Activated T-cell treated with anti-CD3 and anti-CD28 coated beads, Interleukin-2, amount 50 U/mL, for 4 hours (primary cell): ENCODE measurements at regions not wholly inside any gene's neighbourhood (a gene's known extent, or its start where the extent isn't known, plus 50 kb on each side); places are given as distances from the start of the nearest gene placed in this dataset.
"Not testable (repeated sequence)": the region's sequence is repeated elsewhere in the genome, so short reads cannot be mapped to it uniquely, and the experiment has no call there.

Experiments
- ATAC-seq, 2 donors: fragments of 200-7000 bp; cut with Tn5 transposase; one replicate each; pipeline ENCODE4 v1.10.0; 2021
- DNase-seq: peaks from one replicate; pipeline ENCODE4 v3.0.0-alpha.2; 2020
- H3K27me3 Mint-ChIP-seq: one replicate; pipeline ENCODE4 v1.8.0; 2021; ENCODE audit warnings: low read depth, mixed read lengths
- H3K36me3 Mint-ChIP-seq: one replicate; pipeline ENCODE4 v1.8.0; 2022; ENCODE audit warnings: mixed read lengths; ENCODE audit not compliant: insufficient read depth
- H3K4me1 Mint-ChIP-seq: one replicate; pipeline ENCODE4 v1.8.0; 2021; ENCODE audit warnings: low read depth, mixed read lengths
- H3K4me3 Mint-ChIP-seq: one replicate; pipeline ENCODE4 v1.8.0; 2021; ENCODE audit warnings: mild to moderate bottlenecking, moderate library complexity, mixed read lengths
- H3K9me3 Mint-ChIP-seq: one replicate; pipeline ENCODE4 v1.8.0; 2021; ENCODE audit warnings: mixed read lengths

DNA sequence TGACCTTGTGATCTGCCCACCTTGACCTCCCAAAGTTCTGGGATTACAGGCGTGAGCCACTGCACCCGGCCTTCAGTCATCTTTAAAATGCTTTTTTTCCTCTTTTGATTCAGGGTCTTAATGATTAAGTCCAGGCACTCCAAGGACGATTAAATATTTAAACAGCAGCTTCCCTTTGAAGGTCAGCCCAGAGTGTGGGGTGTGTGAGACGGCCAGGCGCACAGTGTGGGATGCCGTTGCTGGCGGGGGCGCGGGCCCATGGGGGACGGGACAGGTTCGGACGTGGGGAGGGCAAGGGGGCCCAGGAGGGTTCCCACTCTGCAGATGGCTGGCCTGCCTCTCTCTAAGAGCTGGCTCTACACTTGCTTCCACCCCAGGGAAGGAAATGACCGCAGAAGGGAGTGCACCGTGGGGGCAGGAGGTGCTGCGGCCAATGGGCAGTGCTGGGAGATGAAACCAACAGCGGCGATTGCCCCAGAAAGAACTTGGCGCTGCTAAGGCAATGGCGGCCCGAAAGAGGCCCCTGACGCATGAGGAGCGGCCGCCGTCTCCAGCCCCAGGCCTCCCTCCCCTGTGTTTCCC, 4445.7 kb upstream of the TPTE start:
- not testable (repeated sequence) for H3K27me3 Mint-ChIP-seq, ATAC-seq

DNA sequence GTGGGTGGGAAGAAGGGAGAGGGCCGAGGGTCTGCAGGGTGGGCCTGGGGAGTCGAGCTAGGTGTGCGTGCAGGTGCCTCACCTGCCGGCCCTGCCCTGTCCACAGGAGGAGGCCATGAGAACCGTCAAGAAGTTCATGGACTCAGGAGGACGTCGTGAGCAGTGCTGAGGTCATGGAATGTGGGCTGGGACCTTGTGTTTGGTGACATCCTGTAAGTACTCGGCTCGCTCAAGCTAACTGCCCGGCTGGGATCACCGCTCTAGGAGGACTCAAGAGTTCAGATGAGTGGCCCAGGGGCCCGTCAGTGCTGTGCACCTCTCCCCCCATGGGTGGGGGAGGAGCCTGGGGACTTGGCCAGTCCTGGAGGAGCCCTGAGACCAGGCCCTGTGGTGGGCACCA, 4444.0 kb upstream of the TPTE start:
- H3K9me3 Mint-ChIP-seq, H3K4me3 Mint-ChIP-seq, H3K4me1 Mint-ChIP-seq, DNase-seq, H3K36me3 Mint-ChIP-seq, H3K27me3 Mint-ChIP-seq, ATAC-seq: not testable (repeated sequence)

More for the DNA sequence above, 4445.7 kb upstream of the TPTE start:
- H3K4me3 Mint-ChIP-seq, H3K36me3 Mint-ChIP-seq, DNase-seq, H3K9me3 Mint-ChIP-seq, H3K4me1 Mint-ChIP-seq: not testable (repeated sequence)

DNA sequence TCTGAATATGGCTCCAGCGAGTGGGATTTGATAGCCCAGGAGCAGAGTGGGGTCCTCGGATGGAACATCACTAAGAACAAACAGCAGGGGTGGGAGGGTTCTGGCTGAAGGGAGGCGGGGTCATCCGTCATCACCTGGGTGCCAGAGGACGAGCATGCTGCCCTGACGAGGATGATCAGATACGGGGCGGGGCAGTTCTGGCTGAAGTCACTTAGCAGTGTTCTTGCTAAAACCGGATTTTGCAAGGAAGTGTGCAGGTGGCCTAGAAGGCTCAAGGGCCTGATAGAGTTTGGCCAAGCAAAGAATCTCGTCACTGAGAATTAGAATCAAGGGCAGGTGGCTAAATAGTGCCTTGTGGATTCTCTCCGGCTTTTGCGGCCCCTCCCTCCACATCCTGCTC, 4442.5 kb upstream of the TPTE start:
- H3K4me1 Mint-ChIP-seq, H3K27me3 Mint-ChIP-seq, H3K36me3 Mint-ChIP-seq, DNase-seq, H3K4me3 Mint-ChIP-seq, H3K9me3 Mint-ChIP-seq, ATAC-seq: not testable (repeated sequence)

DNA sequence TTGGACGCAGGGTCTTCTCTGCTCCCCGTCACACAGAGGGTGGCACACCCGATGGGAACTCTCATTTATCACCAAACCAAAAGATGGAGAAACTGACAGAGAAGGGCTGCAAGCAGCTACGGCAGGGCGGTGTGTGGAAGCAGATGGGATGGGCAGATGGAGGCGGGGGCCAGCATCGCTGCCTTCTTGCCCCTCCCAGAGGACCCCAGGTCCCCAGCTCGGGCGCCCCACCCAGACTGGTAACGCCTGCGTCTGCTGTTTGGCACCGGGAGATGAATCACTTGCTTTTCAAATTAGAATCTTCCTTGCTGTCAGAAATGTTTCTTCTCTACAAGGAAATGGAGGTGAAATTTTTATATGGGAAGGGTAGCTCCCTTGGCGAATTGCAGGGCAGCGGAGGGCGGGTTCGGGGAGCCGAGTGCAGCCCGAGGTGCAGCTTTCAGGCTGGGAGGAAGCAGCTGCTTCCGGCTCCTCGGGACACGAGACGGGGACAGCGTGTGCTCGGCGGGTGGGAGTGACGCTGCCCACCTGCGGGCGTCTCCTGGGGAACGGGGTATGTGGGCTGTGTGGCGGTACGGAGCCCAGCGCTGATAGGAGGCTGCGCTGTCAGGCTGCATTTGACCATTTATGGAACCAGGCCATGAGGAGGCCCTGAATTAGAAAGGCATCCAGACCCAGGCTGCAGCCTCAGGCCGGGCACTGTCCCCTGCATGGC, 4440.3 kb upstream of the TPTE start:
- not testable (repeated sequence) for H3K36me3 Mint-ChIP-seq, H3K9me3 Mint-ChIP-seq, H3K27me3 Mint-ChIP-seq, H3K4me3 Mint-ChIP-seq, H3K4me1 Mint-ChIP-seq, DNase-seq
- peak; percentile 60 to 73 for ATAC-seq

DNA sequence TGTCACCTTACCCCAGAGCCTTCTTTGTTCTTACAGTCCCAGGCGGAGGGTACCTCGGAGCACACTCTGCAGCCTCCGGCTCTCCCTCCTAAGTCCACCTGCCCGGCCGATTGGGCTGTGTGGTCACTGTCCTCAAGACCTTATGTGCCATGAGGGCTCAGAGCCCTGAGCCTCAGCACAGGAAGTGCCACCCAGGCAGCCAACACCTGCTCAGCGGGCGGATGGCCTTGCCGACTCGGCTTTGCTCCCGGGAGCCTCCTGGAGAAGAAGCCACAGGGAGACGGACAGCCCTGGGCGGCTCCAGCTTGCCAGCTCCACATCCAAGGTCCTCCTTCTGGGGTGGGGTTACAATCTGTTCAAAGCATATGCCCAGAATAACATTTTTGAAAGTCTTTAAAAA, 4439.2 kb upstream of the TPTE start:
- not testable (repeated sequence) for H3K9me3 Mint-ChIP-seq, H3K4me3 Mint-ChIP-seq, DNase-seq, ATAC-seq, H3K27me3 Mint-ChIP-seq, H3K36me3 Mint-ChIP-seq, H3K4me1 Mint-ChIP-seq

DNA sequence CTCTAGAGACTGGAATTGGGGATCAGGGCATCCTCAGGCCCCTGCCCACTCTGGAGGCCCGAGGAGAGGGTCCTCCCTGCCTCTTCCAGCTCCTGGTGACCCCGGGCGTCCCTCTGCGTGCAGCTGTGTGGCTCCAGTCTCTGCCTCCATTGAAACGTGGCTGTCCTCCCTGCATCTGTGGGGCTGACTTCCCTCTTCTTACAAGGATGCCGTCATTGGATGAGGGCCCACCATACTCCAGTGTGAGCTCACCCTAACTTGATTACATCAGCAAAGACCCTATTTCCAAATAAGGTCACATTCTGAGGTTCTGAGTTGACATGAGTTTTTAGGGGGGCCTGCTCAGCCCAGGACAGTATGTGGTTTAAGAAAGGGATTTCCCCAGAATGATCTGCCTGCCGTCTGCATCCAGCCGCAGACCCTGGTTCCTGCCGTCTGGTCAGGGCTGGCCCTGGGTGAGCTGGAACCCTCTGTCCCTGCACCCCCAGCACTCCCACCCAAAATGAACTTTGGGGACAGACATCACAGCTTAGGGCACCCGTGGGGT, 4437.7 kb upstream of the TPTE start:
- not testable (repeated sequence) for H3K36me3 Mint-ChIP-seq, H3K27me3 Mint-ChIP-seq, ATAC-seq, DNase-seq, H3K4me1 Mint-ChIP-seq, H3K4me3 Mint-ChIP-seq, H3K9me3 Mint-ChIP-seq

DNA sequence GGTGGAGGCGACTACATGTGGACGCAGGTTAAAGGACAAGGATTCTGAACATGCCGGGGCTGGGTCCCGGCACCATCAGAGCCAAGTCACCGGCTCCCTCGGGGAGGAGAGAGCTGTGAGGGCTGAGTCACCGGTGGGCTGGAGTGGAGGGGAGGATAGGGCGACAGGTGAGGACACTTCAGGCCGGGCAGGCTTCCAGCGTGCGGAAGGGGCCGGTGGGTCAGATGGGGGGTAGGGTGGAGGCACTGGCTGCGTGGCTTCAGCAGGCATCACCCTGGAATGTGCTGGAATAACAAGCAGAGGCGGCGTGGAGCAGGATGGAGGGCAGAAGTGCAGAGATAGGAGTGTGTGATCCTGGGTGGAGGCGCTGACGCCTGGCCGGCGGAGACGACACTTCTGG, 4435.3 kb upstream of the TPTE start:
- not testable (repeated sequence) for ATAC-seq, DNase-seq, H3K4me1 Mint-ChIP-seq, H3K4me3 Mint-ChIP-seq, H3K36me3 Mint-ChIP-seq, H3K9me3 Mint-ChIP-seq, H3K27me3 Mint-ChIP-seq

DNA sequence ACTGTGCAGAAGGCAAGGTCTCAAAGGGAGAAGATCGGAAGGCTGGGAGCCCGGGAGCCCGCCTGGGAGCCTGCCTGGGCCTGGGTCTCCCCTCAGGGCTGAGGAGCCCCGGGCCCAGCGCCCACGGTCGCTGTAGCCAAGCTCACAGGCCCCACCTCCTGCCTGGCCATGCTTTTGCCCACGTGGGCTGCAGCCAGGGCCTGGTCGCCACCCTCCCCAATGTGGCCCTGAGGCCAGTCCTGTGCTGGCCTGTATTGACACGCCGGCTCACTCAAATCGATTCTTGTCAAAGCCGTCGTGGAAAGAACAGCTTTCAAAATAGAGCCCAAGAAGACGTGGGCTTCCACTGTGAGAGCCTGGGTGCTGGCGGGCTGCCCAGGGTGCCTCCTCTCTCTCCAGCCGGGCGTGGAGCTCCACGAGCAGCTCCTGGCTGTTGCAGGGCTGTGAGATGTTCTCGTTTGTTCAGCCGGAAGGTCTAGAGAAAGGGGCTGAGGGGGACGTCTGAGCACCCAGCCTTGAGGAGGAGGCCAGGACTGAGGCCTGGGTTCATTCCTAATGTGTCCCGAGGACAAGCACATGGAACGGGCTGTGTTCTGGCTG, 4433.7 kb upstream of the TPTE start:
- H3K9me3 Mint-ChIP-seq, DNase-seq, H3K27me3 Mint-ChIP-seq, H3K4me1 Mint-ChIP-seq, H3K36me3 Mint-ChIP-seq, ATAC-seq, H3K4me3 Mint-ChIP-seq: not testable (repeated sequence)

DNA sequence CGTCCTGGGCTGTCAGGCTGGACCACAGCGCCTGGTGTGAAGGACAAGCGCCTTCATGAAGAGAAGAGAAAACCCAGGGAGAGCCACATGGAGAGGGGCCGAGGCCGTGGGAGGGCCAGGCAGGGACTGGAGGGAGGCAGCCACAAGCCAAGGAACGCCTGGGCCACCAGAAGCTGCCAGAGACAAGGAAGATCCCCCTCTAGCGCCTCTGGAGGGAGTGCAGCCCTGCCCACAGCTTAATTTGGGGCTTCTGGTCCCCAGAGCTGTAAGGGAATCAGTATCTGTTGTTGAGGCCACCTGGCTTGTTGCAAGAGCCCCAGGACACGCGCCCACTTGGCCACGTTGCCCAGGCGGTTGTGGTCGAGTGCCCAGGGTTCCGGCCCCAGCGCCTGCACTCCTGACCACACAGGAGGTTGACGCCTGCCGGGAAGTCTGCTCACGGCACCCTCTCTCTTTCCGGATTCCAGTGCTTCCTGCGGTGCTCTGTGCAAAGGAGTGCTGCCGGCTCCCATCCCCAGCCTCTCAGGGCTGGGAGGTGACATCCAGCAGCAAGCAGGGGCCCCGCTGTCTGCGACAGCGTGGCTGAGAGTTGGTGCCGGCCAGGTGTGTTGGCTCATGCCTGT, 4431.0 kb upstream of the TPTE start:
- H3K4me3 Mint-ChIP-seq, H3K9me3 Mint-ChIP-seq, ATAC-seq, H3K36me3 Mint-ChIP-seq, H3K27me3 Mint-ChIP-seq, DNase-seq, H3K4me1 Mint-ChIP-seq: not testable (repeated sequence)

DNA sequence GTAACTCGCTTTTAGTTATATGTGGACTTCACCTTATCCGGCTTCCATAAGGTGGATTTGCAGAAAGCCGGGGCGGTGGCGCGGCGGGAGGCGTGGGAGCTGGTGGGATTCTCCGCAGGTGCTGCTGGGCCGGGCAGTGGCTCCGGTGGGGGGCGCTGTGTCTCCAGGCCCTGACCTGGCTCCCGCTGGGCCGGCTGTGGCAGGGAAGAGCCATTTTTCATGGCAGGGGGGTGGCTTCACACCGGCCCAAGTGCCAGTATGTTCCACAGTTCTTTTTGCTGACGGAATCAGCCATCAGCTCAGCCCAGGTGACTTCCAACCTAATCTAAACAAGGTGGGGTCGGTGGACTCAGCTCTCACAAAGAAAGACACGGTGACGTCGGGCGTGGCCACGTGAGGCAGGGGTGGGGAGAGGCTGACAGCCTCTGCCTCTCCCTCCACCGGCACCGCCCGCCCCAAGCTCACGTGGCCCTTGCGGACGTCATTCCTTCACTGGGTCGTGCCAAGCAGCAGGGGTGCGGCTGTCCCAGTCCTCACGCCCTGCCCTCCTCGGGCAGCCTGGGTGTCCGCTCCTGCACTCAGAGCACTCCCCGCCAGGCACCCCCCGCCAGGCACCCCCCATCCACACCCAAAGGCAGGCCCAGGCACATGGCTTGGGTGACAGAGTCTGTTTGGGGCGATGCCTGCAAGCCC, 4429.9 kb upstream of the TPTE start:
- not testable (repeated sequence) for ATAC-seq, DNase-seq, H3K9me3 Mint-ChIP-seq, H3K4me3 Mint-ChIP-seq, H3K4me1 Mint-ChIP-seq, H3K36me3 Mint-ChIP-seq, H3K27me3 Mint-ChIP-seq

DNA sequence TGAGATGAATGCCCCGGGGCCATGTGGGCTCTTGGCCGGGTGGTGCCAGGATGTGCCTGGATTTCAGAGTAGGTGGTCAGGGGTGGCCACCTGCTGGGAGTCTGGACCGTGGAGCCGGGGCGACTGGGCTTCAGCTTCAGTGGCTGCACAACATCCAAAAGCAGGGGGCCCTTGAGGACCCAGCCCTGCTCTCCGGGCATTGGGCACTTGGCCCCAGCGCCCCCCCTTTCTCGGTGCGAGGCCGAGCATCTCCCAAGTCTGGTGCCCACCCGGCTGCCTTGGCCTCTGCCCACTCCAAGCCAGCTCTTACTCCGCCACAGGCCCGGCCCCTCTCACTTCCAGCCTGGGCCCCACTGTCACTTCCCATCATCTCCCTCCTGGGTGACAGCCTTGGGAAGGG, 4429.0 kb upstream of the TPTE start:
- not testable (repeated sequence) for DNase-seq, ATAC-seq, H3K4me1 Mint-ChIP-seq, H3K36me3 Mint-ChIP-seq, H3K4me3 Mint-ChIP-seq, H3K9me3 Mint-ChIP-seq, H3K27me3 Mint-ChIP-seq

DNA sequence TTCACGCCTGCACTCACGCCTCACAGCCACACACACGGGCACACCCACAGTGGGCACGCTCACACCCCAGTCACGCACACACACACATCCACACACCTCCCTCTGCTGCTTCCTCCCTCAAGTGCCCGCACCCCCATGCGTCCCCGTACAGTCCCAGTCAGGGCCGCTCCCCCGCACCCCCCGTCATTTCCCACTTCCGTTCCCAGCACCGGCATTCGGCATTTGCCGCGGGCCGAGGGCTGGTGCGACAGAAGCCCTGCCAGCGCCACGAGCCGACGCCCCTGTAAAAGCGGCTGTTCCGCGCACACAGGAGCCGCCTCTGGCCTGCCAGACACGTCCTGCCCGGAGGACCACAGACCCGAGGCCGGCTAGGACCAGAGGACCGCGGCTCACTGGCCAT, 4428.0 kb upstream of the TPTE start:
- H3K27me3 Mint-ChIP-seq, DNase-seq, H3K9me3 Mint-ChIP-seq, H3K36me3 Mint-ChIP-seq, H3K4me1 Mint-ChIP-seq, H3K4me3 Mint-ChIP-seq: not testable (repeated sequence)
- ATAC-seq = peak in 1 of 2 donors; percentile 43

DNA sequence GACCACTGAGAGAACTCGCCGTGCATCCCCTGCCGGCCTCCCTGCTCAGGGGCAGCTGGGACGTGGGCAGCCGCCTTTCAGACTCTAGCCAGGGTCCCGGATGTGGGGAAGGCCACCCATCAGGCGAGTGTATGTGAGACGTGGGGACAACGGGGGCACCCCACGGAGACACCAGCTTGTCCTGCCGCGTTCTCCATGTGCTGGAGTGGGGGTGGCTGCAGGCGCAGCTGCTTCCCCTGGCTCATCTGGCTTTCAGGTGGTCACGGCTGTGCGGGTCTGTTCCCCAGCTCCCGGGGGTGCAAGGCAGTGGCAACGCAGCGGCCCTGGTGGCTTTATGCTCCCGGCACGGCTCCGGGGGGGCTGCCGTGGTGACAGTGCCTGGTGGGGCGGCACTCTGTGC, 4427.5 kb upstream of the TPTE start:
- not testable (repeated sequence) for H3K4me1 Mint-ChIP-seq, H3K9me3 Mint-ChIP-seq, H3K27me3 Mint-ChIP-seq, ATAC-seq, H3K36me3 Mint-ChIP-seq, H3K4me3 Mint-ChIP-seq, DNase-seq

DNA sequence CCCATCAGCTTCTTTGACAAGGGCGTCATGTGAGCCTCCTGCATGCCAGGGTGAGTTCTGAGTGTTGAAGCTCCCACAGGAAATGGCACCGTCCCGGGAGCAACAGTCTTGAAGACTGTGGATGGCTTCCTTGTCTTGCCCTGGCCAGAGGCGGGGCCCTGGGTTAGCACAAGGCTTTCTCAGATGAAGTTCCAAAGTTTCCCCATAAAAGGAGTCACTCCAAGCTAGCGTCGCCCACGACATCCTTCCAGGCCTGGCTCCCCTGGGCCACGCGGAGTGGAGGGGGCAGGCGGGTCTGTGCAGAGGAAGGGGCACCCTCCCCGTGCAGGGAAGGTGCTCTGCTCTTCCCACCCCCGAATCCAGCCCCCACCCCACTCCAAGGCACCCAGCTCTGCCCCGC, 4426.1 kb upstream of the TPTE start:
- not testable (repeated sequence) for ATAC-seq, H3K4me1 Mint-ChIP-seq, H3K27me3 Mint-ChIP-seq, H3K4me3 Mint-ChIP-seq, H3K36me3 Mint-ChIP-seq, H3K9me3 Mint-ChIP-seq, DNase-seq
